B cell (primary cell): ENCODE measurements at regions not wholly inside any gene's neighbourhood (a gene's known extent, or its start where the extent isn't known, plus 50 kb on each side); places are given as distances from the start of the nearest gene placed in this dataset.

Experiments
- EZH2 ChIP-seq: IDR thresholded peaks from 2 replicates; pipeline ENCODE4 v1.6.1; 2012; ENCODE audit warnings: borderline replicate concordance, low read depth, mild to moderate bottlenecking, moderate library complexity, low read length; ENCODE audit not compliant: insufficient read depth, poor library complexity, severe bottlenecking
- TF ChIP-seq, protein P1 (sequence below): fragments of 200-600 bp; IDR thresholded peaks from one replicate; pipeline ENCODE4 v1.8.0; 2022; ENCODE audit warnings: antibody characterized with exemption, mild to moderate bottlenecking

DNA sequence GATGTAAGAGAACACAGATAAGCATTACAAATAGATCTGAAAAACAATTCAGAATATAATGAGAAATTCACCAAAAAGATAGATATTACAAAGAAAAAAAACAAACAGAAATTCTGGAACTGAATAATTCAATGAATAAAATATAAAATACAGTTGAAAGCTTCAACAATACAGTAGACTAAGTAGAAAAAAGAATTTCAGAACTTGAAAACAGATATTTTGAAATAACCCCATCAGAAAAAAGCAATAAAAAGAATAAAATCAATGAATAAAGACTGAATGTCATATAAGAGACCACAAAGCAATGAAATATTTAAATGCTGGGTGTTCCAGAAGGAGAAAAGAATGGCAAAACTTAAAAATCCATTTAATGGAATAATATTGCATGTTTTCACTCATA, 611.4 kb upstream of the GHITM start:
- TF ChIP-seq, protein P1, sequence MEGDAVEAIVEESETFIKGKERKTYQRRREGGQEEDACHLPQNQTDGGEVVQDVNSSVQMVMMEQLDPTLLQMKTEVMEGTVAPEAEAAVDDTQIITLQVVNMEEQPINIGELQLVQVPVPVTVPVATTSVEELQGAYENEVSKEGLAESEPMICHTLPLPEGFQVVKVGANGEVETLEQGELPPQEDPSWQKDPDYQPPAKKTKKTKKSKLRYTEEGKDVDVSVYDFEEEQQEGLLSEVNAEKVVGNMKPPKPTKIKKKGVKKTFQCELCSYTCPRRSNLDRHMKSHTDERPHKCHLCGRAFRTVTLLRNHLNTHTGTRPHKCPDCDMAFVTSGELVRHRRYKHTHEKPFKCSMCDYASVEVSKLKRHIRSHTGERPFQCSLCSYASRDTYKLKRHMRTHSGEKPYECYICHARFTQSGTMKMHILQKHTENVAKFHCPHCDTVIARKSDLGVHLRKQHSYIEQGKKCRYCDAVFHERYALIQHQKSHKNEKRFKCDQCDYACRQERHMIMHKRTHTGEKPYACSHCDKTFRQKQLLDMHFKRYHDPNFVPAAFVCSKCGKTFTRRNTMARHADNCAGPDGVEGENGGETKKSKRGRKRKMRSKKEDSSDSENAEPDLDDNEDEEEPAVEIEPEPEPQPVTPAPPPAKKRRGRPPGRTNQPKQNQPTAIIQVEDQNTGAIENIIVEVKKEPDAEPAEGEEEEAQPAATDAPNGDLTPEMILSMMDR = no peak
- no peak for TF ChIP-seq EZH2
